ENCODE measurements at regions not wholly inside any gene's neighbourhood (a gene's known extent, or its start where the extent isn't known, plus 50 kb on each side); places are given as distances from the start of the nearest gene placed in this dataset.

DNA sequence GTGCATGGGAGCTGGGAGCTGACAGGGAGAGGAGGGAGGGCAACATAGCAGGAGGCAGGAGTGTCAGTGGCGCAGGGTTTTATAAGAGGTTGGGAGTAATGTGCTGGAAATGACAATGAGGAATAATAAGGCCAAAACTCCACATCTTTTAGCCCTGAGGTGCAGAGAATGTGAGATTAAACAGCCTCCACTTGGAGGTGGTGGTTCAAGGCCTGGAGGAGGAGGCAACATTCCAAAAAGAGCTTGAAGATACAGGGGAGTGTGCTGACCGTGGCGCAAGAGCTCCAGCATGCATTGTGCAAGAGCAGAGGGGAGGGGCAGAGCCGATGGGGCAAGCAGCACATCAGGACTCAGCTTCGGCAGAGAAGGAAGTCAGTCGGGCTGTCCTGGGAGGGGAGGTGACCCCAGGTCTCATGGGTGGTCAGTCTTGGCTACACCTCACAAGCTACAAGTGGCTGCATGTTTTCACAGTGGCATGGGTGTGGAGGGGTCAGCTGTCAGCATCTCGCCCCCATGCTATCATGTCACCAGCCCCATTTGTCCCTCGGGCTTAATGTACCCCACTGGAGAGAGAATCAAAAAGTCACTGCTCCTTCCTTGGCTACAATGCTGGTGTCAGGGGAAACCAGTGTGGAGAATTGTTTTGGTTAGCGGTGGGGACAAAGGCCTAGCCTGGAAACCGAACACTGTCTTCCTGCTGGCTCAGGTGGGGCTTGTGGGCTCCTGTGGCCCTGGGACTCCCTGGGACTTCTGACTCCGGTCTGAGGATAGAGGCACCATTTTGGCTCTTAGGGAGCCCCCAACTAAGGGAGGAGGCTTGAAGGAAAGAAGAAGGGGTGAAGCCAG lies 208.0 kb downstream of the ZFP36L2 start:
- TF ChIP-seq, protein P1, sequence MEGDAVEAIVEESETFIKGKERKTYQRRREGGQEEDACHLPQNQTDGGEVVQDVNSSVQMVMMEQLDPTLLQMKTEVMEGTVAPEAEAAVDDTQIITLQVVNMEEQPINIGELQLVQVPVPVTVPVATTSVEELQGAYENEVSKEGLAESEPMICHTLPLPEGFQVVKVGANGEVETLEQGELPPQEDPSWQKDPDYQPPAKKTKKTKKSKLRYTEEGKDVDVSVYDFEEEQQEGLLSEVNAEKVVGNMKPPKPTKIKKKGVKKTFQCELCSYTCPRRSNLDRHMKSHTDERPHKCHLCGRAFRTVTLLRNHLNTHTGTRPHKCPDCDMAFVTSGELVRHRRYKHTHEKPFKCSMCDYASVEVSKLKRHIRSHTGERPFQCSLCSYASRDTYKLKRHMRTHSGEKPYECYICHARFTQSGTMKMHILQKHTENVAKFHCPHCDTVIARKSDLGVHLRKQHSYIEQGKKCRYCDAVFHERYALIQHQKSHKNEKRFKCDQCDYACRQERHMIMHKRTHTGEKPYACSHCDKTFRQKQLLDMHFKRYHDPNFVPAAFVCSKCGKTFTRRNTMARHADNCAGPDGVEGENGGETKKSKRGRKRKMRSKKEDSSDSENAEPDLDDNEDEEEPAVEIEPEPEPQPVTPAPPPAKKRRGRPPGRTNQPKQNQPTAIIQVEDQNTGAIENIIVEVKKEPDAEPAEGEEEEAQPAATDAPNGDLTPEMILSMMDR (IDR thresholded peaks at IDR 0.05; ENCODE audit: low read depth, low read length, poor library complexity, severe bottlenecking), result no peak
- TF ChIP-seq EZH2phosphoT487 (IDR thresholded peaks at IDR 0.05; ENCODE audit: borderline replicate concordance, low read length), result no peak
